Nucleus accumbens (tissue), 56 donors: ENCODE measurements at regions not wholly inside any gene's neighbourhood (a gene's known extent, or its start where the extent isn't known, plus 50 kb on each side); places are given as distances from the start of the nearest gene placed in this dataset.
"Not testable (repeated sequence)": the region's sequence is repeated elsewhere in the genome, so short reads cannot be mapped to it uniquely, and the experiment has no call there.

Experiments
- DNase-seq, 56 donors: peaks; one replicate each; lab custom pipeline; 2025; lab: John Stamatoyannopoulos, UW

GRCh38 chr5:135163391-135163790 lies 129.4 kb upstream of the PITX1 start:
- no peak for DNase-seq

DNA sequence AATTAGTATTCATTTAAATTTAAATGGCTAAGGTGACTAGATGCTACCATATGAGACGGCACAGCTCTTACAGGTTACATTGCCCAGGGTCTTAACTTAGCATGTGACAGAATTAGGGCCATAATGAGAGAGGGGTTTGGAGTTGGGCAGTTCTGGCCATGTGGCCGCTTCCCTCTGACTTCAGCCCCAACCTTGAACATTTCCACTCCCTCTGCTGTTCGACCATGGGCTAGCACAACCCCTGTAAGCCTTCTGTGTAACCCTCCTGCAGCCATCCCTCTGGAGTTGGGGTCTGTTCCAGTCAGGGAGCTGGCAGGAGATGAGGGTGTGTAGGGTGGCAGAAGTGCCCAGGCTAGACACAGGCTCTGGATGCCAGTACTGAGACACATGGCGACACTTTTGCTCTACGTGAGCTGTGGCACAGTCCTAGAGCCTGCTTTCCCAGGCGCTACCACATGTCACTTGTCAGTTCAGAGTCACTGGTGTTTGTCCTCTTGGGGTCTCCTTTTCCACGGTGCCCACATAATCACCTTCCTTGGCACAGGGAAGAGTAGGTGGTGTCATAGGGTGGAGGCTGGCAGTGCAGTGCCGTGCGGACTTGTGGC lies 128.7 kb upstream of the PITX1 start:
- no peak for DNase-seq

DNA sequence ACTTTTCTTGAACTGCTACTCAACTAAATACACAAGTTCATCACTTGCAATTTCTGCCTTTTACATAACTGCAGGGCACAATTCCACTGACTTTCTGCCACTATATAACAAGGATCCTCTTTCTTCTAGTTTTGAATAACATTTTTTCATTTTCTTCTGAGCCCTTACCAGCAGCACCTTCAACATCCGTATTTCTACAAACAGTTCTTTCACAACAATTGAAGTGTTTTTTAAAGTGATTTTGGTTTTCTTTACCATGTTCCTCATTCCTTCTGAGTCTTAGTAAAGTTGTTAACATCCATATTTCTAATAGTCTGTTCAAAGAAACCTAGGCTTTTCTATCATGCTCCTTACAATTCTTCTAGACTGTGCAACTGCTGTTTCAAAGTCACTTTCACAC lies 127.2 kb upstream of the PITX1 start:
- DNase-seq: no peak

GRCh38 chr5:135160036-135160675 lies 126.1 kb upstream of the PITX1 start:
- no peak for DNase-seq

- no peak for DNase-seq
These were observed 125.6 kb upstream of the PITX1 start for GRCh38 chr5:135159626-135160025.

- DNase-seq: no peak
These were observed 125.0 kb upstream of the PITX1 start for GRCh38 chr5:135158982-135159381.

GRCh38 chr5:135158314-135158697 lies 124.3 kb upstream of the PITX1 start:
- DNase-seq: no peak

- no peak for DNase-seq
These were observed 123.6 kb upstream of the PITX1 start for GRCh38 chr5:135157421-135158313.

DNA sequence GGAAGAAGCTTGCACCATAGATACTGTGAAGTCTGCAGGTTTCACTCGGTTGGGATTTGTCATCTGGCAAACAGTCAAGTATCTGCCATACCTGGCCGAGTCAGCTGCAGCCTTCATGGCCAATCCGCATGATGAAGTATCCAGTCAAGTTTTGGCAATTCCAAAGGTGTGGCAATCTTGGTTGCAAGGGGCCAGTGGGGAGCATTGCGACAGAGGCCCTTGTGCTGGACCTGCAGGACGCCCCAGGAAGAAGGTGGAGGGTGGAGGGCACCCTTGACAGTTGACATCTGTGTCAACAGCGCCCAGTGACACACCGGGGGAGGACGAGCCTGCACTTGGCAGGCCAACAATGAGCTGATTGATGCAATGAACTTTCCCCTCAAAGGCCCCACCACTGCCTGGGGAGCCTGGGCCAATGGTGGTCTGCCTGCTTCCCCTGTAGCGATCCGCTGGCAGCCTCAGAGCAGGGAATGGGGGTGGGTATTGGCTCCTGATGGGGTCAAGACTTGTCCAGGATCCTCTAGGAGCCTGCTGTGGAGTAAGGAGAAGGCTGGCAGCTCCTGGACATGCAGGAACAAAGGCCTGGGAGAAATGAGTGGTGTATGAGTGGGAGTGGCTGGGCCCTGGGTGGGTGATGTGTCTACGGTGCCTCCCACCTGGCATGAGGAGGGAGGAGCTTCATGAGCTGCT lies 122.8 kb upstream of the PITX1 start:
- no peak for DNase-seq

DNA sequence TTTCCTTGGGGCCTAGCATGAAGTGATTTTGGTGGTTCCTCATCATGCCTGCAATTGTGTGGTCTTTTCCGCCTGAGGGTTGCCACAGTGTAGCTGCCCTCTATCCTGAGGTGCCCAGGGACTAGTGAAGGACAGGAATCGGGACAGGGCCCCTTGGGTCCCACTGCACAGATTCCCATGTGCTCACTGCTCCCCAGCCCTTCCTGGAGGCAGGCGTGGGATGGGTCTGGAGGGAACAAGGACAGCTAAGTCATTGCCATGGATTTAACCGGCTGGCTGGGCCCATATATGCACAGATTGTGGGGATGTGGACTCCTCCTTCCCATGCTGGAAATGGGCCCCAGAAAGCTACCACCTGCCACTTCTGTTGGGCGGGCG lies 122.3 kb upstream of the PITX1 start:
- no peak for DNase-seq

DNA sequence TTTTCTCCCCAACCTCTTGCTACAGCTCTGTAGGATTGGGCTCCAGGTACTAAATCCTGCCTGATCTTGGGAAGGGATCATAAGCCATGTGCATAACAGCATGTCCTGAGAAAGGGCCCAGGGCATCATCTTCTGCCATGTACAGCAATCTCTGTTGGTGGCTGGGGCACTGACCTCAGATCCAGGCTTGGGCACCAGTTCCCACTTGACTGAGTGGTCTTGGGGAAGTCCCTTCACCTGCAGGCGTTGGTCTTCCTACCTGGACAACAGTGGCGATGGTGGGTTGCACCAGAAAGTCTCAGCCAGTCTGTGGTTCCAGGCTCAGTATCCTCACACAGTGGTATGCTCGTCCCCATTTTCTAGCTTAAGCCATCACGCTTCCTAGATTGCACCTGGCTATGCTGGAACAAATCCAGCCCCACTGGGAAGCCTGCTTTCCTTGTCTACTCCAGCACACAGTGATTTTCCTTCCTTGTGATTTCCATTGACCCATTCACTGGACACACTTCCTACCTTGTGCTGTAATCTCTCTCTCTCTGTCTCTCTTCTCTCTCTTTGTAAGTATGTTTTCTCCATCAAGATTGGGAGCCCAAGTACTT lies 121.7 kb upstream of the PITX1 start:
- DNase-seq: no peak

DNA sequence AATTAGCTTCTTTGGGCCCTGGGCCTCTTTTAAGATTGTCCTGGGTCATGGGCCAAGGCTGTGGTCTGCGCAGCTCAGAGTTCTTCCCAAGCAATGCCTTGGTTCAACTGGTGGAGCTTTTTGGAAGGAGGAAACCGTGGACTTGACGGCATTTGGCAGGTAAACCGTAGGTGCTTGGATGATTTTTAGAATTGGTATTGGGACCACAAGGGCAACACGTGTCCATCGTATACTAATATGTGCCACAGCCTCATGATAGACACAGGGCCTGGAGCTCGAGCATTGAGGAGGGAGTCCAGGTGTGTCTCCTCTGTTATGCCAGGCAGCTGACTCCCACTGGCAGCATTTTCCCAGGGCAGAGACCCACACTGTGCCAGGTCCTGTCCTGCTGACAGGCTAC lies 120.9 kb upstream of the PITX1 start:
- no peak for DNase-seq

DNA sequence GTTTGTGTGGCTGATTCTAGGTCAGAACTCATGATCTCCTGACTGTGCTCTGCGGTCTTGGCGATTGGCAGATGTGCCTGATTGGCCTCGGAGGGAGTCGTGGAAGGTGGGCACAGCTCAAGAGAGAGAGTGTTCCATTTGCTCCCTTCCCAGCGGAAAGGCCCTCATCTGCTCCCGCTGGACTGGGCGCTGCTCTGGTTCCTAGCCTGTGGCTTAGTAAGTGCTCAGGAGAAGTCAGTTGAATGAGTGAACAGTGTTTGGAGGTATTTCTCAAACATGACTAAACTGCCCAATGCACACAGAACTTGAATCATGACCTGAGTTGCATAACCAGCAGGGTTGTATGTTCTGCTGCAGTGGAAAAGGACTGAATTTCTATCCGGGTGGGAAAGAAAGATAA lies 120.2 kb upstream of the PITX1 start:
- DNase-seq: no peak

DNA sequence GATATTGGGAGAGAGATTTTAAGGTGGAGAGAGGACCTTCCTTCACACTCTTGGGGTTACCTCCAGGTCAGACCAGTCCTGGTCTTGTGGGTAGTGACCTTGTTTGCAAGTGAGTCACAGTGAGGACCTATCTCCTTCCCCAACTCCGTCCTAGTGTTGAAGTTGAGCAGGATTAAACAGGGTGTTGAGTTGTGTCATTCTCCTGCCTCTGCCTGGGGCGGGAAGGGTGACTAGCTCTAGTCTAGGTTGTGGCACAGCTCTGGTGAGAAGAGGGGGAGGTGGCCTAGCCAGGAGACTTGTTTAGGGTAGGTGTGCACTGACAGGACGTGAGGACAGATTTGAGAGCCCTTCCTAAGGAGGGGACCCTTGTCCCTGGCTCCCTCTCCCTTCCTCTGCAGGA lies 119.6 kb upstream of the PITX1 start:
- DNase-seq: no peak

DNA sequence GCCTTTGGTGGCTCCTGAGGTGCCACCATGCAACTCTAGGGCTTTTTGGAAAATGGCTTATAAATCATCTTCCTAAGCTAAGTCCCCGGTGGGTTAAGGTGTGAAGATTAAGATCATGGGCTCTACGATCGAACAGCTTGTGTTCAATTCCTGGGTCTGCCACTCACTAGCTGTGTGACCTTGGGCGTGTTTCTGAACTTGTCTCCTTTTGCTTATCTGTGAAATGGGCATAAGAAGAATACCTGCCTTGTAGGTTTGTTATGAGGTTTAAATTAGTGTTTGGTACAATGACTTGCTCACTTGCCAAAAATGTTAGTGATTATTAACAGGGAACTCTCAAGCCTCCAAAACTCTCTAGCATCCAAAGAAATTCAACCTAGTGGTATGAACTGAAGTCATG lies 119.2 kb upstream of the PITX1 start:
- DNase-seq: no peak

DNA sequence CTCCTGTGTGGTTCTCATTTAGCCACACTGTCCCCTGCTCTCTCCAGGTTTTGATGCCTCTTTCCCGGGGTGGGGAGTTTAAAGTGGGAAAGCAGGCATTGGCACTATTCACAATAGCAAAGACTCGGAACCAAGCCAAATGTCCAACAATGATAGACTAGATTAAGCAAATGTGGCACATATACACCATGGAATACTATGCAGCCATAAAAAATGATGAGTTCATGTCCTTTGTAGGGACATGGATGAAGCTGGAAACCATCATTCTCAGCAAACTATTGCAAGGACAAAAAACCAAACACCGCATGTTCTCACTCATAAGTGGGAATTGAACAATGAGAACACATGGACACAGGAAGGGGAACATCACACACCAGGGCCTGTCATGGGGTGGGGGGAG lies 117.6 kb upstream of the PITX1 start:
- not testable (repeated sequence) for DNase-seq

DNA sequence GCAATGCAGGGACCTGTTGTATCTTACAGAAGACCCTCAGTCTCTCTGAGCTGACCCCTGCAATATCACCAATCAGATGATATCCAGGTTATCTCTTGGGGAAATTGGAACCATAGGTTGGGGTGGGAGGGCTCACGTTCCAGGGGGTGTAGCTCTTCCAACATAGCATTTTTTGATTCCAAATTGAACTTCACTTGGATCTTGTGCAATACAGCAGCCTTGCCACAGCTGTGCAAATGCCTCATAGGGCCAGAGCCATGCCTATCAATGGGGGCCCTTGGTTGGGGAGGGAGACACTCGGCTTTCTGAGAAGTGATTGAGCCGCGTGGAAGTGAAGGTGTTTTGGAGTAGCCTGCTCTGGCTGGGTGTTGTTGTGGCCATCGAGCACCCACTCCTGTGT lies 117.2 kb upstream of the PITX1 start:
- DNase-seq: no peak

DNA sequence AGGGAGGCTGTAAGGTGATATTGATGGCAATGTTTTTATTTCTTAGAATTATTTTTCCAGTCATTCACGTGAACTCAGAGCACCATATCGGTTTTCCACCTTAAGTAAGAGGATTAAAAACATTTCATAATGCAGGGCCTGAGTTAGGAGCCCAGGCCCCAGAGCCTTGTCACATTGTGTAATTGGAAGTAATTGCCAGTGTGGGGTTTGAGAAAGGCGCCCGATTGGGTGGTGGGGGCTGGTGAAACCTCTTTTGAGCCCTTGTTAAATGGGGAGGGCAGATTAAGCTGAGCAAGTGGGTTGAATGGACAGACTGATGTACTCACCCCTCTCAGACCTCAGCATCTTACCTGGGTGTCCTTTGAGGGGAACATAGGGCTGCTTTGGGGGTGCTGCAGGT lies 116.7 kb upstream of the PITX1 start:
- no peak for DNase-seq

GRCh38 chr5:135149956-135150723 lies 116.1 kb upstream of the PITX1 start:
- DNase-seq: no peak
